ENCODE measurements at regions not wholly inside any gene's neighbourhood (a gene's known extent, or its start where the extent isn't known, plus 50 kb on each side); places are given as distances from the start of the nearest gene placed in this dataset.

- no peaks in the 10 kb centered on the region for H3K9me3 ChIP-seq (ENCODE audit: severe bottlenecking)
- peak; percentile 39 for DNase-seq
- no peaks in the 10 kb centered on the region for H3K27me3 ChIP-seq (ENCODE audit: insufficient read depth, low read depth, severe bottlenecking)
- no peak overlapping the region for H3K4me3 ChIP-seq (ENCODE audit: low read depth, low read length)
- TF ChIP-seq, protein P1, sequence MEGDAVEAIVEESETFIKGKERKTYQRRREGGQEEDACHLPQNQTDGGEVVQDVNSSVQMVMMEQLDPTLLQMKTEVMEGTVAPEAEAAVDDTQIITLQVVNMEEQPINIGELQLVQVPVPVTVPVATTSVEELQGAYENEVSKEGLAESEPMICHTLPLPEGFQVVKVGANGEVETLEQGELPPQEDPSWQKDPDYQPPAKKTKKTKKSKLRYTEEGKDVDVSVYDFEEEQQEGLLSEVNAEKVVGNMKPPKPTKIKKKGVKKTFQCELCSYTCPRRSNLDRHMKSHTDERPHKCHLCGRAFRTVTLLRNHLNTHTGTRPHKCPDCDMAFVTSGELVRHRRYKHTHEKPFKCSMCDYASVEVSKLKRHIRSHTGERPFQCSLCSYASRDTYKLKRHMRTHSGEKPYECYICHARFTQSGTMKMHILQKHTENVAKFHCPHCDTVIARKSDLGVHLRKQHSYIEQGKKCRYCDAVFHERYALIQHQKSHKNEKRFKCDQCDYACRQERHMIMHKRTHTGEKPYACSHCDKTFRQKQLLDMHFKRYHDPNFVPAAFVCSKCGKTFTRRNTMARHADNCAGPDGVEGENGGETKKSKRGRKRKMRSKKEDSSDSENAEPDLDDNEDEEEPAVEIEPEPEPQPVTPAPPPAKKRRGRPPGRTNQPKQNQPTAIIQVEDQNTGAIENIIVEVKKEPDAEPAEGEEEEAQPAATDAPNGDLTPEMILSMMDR (IDR thresholded peaks at IDR 0.05; ENCODE audit: low read depth, low read length), result no peak
- H3K36me3 ChIP-seq, result no peaks in the 10 kb centered on the region
- H3K27ac ChIP-seq, result no peak overlapping the region
These were observed 302.0 kb downstream of the NFIB start for GRCh38 chr9:14011799-14012560.

DNA sequence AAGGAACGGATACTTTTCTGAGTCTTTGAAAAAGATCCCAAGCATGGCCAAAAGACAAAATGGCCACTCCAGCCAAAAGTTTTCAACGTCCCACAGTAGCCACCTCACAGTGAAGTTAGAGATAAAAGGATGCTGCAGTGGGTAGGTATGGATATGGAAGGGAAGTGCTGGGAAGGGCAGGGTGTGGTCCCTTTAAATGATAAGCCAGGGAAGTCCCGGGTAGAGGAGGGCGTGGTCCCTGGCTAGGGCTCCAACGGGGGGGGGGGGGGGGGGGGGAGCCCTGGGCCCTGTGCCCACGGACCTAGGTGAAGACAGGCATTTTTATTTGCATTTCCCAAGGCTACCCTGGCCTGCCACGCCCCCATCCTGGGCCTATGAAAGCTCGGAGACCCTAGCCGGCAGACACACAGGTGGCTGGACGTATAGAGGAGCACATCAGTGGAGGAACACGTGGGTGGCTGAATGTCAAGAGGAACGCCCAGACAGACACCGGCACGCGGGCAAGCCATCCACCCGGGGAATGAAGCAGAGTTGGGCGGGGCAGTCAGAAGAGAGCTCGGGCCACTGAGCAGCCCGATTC, 306.7 kb downstream of the NFIB start:
- TF ChIP-seq, protein P1 (IDR thresholded peaks at IDR 0.05; ENCODE audit: low read depth, low read length), result no peak
- DNase-seq, result no peak
- H3K9me3 ChIP-seq (ENCODE audit: severe bottlenecking), result no peaks in the 10 kb centered on the region
- H3K36me3 ChIP-seq, result no peaks in the 10 kb centered on the region
- no peaks in the 10 kb centered on the region for H3K27me3 ChIP-seq (ENCODE audit: insufficient read depth, low read depth, severe bottlenecking)
- H3K27ac ChIP-seq, result no peak overlapping the region
- no peak overlapping the region for H3K4me3 ChIP-seq (ENCODE audit: low read depth, low read length)

- no peak overlapping the region for H3K27ac ChIP-seq
- no peaks in the 10 kb centered on the region for H3K36me3 ChIP-seq
- TF ChIP-seq, protein P1 (IDR thresholded peaks at IDR 0.05; ENCODE audit: low read depth, low read length), result no peak
- H3K9me3 ChIP-seq (ENCODE audit: severe bottlenecking), result no peaks in the 10 kb centered on the region
- no peak for DNase-seq
- no peak overlapping the region for H3K4me3 ChIP-seq (ENCODE audit: low read depth, low read length)
- no peaks in the 10 kb centered on the region for H3K27me3 ChIP-seq (ENCODE audit: insufficient read depth, low read depth, severe bottlenecking)
These were observed 307.4 kb downstream of the NFIB start for GRCh38 chr9:14006386-14007187.

GRCh38 chr9:14004110-14004509, 309.8 kb downstream of the NFIB start:
- H3K27me3 ChIP-seq (ENCODE audit: insufficient read depth, low read depth, severe bottlenecking), result no peaks in the 10 kb centered on the region
- H3K4me3 ChIP-seq (ENCODE audit: low read depth, low read length), result no peak overlapping the region
- H3K27ac ChIP-seq, result no peak overlapping the region
- TF ChIP-seq, protein P1 (IDR thresholded peaks at IDR 0.05; ENCODE audit: low read depth, low read length), result no peak
- H3K9me3 ChIP-seq (ENCODE audit: severe bottlenecking), result no peaks in the 10 kb centered on the region
- no peak for DNase-seq
- H3K36me3 ChIP-seq, result no peaks in the 10 kb centered on the region

DNA sequence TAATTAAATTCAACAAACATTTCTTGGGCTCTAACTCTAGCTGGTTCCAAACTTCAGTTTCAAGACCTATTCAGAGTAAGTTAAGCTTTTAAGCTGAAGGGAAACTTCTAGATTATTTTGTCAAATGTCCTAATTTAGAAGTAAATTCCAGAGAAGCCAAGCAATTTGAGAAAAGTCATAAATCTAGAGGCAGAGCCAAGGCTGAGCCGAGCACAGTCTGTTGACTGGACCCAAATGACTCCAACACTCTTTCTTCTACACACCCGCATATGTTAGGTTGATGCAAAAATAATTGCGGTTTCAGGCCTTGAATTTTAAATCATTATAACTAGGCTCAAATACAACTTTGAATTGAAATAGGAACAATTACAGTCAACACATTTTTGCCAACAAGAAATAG, 319.7 kb downstream of the NFIB start:
- Histone ChIP-seq H3K9me3 (ENCODE audit: severe bottlenecking) (no peaks in the 10 kb centered on the region), H3K27me3 (ENCODE audit: insufficient read depth, low read depth, severe bottlenecking) (no peaks in the 10 kb centered on the region), H3K27ac (no peak overlapping the region), H3K4me3 (ENCODE audit: low read depth, low read length) (no peak overlapping the region), H3K36me3 (no peaks in the 10 kb centered on the region)
- DNase-seq, result no peak
- TF ChIP-seq, protein P1 (IDR thresholded peaks at IDR 0.05; ENCODE audit: low read depth, low read length), result no peak
